EH (cell line): ENCODE measurements at regions not wholly inside any gene's neighbourhood (a gene's known extent, or its start where the extent isn't known, plus 50 kb on each side); places are given as distances from the start of the nearest gene placed in this dataset.

ENCODE experiments used
- DNase-seq: peaks from one replicate; pipeline ENCODE4 v3.0.0-alpha.2; 2015; ENCODE audit warnings: low read depth

DNA sequence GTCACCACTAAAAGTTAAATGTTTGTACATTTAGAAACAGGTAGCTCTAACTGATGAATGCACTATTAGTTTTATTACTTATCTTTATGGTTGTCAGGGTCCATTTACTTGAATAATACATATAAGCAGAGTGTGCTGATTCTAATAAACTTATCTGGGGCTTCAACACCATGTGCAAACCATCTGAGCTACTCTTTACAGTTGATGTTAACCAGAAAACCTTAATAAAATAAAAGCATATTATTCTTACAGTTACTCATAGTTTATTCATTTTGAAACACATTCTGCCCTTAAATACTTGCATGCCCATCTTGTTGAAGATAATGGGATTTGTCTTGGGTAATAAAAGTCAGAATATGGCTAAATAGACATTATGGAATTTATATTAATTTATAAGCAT, 1042.2 kb downstream of the EPHA7 start:
- no peak for DNase-seq

DNA sequence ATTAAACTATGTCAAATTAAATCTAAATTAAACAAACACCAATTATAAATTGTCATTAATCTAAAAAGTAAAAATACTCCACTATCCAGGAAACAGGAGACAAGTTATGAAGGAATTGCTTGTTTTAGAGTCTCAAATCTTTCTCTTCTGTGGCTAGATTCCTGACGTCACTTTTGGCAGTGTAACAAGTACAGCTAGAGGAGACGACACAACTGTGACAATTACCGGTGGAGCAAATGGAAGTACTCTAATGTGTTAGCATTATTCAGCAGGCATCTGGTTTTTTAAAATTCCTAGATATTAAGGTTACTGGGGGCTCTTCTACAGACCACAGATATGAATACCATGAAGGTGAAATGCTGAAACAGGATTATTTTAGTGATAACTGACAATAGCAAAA, 1042.7 kb downstream of the EPHA7 start:
- DNase-seq = no peak

DNA sequence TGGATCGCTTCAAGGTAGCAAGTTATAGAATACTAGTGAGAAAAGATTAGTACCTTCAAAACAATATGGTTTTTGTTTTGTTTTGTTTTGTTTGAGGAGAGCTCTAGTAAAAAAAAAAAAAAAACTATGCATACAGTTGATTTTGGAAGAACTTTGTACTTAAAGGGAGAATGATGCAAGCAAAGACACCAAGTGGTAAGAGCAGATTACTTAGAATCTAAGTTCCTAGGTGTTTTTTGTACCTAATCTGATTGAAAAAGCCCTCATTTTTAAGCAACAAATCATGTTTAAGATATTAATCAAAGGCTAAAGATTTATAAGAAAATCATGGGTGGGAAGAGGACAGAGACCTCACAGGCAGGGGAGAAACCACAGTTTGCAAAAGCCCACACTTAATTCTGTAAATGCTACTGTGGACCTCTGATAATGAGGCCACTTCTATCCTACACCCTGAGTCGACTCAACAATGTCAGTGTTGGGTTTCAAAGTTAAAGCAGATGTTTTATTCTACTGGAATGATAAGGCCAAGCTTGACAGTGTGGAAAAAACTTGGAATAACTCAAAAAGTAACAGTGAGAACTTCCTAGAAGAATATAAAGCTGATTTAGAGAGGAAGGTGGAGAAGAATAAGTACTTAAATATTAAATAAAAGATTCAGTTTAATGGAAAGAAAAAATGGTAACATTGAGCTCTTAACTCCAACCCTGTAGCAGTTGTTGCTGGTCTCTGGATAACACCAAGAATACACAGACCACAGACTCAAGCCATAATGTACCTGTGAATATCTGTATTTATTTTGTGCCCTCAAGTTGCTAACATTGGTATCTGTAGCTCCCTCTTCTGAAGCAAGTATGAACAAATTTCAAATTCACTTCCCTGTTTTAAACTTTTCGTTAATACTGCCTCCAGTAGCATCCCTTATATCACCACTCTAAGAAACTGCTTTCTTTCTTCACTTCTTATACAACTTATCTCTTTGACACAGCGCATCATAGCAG, 1047.8 kb downstream of the EPHA7 start:
- DNase-seq = no peak

DNA sequence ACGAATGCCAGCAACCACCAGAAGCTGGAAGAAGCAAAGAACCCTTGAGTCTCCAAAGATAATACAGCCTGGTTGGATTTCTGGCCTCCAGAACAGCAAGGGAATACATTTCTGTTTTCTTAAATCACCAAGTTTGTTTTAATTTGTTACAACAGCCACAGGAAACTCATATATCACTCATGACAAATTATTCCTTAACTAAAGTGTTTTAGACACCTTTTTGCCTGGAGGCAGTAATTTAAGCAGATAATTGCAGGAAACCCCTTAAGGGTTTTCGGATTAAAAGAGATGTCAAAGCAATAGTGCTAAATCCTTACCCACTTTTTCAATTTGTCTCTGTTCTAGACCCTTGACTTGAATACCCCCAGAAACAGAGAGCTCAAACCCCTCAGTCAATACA, 1050.0 kb downstream of the EPHA7 start:
- no peak for DNase-seq

DNA sequence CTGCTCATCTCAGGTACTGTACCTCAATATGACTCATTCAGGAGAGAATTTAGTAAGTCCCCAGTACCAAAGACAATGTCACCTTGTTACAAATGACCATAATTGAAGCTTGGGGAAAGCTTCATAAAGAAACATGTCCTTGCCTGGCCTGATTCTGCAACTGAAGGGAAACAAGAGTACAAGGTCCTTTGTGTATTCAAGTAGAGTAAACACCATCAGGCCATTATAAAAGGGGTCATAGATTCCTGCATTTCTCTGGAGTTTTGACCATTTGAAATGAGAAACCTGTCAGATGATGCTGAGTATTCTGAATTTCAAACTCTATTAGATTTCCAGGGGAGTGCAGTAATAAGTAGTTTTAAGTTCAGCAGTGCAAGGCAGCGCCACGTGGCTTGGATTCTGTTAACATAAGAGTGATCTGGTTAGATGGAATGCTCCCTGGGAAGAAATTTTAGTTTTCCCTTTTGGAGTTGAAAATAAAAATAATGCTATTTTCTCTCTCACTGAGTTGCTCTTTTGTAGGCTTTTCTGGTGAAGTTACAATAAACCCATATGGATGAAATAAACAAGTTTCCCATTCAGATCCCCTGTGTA, 1054.3 kb downstream of the EPHA7 start:
- no peak for DNase-seq

DNA sequence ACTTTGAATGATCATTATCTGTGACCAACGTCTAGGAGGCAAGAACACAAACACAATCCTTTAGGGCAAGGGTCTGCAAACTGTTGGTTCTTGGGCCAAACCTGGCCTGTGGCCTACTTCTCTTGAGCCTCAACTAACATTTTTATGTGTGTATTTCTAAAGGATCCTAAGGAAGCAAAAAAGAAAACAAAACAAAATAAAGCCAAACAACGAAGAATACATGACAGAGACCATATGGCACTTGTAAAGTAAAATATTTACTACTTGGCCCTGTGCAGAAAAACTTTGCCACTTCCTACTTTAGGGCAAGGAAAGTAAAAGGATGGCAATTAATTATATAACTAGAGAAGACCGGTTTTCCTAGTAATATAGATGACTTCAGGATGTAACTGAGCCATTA, 1056.2 kb downstream of the EPHA7 start:
- DNase-seq = no peak

DNA sequence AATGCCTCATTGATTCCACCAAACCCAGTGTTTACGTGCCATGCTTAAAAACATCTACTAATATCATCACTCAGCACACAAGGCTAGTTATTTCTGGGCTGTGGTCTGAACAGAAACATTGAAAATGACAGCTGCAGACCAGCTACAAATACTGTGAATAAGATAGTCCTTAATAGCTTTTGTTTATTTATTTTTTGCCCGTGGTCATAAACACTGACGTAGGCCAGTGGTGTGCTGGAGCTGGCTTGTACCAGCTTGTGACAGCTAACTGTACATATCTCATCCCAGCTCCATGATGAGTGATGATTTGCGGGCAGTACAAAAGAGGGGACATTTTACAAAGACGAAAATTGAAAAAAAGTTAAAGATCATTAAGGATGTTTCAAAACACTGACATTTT, 1057.0 kb downstream of the EPHA7 start:
- no peak for DNase-seq

DNA sequence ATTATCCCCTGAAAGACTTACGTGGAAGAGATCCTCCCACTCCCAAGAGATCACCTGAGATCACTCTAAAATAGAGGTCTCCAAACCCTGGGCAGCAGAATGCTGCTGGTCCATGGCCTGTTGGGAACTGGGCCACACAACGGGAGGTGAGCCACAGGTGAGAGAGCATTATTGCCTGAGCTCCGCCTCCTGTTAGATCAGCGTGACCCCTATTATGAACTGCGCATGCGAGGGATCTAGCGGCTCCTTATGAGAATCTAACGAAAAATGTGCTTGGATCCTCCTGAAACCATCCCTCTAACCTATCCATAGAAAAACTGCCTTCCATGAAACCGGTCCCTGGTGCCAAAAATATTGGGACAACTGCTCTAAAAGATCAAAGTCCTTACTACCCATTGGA, 1057.4 kb downstream of the EPHA7 start:
- DNase-seq = no peak

DNA sequence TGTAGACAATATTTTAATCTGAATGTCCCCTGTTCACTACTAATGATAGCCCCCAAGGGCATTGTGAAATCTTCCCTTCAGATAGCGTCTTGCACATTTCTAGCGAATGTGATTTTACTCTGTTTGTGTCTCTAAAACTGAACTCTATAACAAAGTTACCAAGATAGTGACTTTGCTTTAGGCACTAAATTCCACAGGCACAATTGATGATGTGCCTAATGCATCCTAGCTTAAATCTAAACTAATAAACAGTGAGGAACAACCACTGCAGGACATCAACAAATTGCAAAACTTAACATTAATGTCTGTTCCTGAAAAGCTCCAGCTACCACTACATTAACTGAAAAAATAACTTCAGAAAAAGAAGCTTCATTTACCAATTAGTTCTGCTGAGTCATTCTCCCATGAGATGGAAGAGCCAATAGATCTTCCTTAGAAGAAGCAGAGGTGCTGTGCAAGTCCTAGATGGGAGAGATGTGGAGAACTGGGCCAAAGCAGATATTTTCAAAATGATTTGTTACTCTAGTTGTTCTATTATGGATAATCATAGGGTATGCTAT, 1065.0 kb downstream of the EPHA7 start:
- no peak for DNase-seq

DNA sequence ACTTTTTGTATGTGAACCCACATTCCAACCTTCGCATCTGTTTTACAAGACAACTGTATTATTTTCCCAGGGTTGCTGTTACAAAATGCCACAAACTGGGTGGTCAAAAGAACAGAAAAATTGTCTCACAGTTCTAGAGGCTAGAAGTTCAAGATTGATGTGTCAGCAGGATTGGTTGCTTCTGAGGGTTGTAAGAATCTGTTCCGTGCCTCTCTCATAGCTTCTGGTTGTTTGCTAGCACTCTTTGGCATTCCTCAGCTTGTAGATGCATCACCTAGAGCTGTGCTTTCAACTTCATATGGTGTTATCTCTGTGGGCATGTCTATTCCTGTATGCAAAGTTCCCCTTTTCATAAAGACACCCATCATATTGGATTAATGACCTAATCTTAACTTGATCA, 1067.2 kb downstream of the EPHA7 start:
- DNase-seq = no peak

DNA sequence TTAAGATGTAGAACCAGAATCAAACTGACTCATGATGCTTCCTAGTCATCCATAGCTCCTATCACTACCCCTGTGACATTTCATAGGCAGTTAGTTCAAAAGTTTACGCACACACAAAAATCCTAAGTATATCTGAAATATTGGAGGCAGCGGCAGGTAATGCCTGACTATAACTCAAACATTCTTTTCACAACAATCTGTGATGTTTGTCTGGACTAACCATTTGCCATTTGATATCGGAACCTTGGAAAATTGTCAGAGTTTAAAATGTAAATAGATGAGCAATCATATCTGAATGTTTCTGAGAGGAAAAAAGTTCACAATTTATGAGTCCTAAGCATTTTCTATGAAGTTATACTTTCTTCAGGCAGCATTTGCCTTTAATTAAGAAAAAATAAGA, 1078.2 kb downstream of the EPHA7 start:
- no peak for DNase-seq

DNA sequence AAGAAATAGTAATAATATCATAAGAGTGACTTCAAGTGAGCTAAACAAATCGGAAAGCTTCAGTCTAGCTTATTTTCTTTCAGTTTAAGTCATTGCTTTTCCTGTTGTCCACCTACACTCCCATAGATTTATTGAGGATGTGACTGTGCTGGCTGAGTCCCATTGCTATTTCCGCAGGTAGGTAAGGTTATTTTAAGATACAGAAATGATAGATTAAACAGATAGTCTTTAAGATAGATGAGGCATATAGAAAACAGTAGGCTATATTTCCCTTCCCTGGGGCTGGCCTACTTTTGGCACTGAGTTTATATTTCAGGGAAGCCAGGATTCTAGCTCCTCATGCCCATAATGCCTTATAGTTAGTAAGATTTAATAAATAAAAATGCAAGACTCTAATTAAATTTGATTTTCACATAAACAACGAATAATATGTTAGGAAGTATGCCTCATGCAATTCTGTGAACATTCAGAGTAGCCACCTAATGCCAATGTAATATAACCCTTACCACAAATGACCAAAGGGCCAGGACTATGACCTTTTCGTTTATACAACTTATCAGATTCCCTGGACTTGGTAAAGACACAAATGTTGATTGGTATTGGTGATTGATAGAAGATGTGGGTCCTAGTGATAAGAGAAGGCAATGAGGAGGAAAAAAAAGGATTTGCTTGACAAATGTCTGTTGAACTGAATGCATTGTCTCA, 1079.3 kb downstream of the EPHA7 start:
- DNase-seq = no peak

DNA sequence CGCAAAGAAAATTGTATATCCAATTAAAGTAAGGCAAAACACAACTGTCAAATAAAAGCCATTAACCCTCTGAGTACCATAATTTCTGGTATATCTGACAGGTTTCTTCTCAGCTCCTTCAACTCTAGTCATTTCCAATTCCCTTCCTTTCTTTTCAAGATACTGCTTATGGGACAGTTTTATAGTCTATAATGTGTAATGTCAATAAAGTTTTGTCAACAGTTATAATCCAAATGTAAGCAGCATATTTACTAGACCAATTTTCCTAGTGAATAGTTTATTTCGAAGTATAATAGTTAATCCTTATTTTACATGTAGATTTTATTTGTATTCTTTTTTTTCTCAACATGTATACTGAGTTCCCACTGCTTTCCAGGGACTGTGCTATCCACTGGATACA, 1081.8 kb downstream of the EPHA7 start:
- no peak for DNase-seq

DNA sequence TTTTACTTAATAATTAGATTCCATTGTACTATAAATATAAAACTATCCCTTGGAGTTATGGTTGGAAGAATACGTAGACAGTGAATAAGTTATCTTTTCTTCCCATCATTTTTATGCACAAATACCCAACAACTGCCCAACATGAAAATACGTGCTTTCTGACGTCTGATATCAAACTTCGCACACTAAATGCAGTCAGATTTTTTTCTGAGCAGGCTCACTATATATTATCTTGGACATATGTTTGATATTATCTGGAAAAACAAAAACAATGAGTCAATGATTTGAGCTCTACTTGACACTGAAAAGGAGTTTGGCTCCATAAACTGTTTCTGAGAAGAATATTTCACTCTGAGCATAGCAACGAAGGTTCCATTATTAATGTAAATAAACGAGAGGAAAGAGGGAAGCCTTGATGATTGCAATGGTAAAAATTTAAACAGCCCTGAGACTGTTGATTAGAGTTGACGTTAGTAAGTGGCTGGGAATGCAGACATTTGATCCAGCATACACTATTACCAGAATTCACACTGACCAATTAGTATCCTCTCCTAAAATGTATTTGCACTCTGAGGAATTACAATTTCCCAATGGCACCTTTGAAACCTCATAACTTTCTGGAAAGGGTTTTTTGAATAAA, 1090.0 kb downstream of the EPHA7 start:
- DNase-seq = no peak

DNA sequence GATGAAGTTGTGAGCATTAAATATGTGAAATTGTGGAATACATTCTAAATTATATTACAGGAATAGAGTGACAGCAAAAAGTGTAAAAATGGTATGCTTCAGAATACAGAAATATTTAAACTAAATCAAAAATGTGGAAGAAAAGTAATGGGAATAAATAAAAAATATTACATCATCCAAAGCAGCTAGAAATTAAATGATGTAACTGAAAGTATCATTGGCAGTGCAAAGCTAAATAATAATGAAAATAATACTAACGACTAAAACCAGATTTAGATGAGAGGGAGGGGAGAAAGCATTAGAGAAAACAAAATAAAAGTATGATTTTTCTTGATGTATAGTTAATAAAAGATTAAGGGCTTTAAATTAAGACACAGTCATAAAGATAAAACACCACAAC, 1104.0 kb downstream of the EPHA7 start:
- no peak for DNase-seq

DNA sequence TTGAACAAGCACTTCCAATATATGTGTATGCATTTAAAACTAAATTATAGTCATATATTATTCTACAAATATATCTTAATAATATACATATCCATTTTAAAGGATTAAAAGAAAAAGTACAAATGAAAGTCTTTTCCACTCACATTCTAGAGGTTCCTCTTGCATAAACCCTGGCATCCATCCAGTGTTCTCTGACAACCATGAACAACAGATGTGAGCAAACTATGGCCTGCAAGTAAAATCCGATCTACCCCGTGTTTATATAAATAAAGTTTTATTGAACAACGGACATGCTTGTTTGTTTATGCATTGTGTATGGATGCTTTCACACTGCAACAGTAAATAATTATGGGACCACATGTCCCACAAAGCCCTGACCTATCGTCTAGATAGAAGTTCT, 1122.3 kb downstream of the EPHA7 start:
- DNase-seq = no peak

DNA sequence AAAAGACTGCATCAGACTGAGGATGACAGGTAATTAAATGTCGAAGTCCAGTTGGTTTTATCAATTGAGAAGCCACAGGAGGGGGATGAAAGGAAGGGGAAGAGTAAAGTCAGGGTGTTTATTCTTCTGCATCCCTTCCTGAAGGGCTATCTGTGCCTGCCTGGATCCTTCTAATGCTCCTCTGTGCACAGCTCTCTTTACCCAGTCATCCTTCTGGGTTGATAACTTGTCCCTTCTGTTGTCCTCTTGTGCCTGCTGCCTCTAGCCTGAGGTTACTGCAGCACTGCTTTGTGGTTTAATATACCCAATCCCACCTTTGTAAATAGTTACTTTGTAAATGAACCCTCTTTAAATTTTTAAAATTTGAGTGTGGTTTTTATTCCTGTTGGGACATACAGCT, 1127.3 kb downstream of the EPHA7 start:
- no peak for DNase-seq

DNA sequence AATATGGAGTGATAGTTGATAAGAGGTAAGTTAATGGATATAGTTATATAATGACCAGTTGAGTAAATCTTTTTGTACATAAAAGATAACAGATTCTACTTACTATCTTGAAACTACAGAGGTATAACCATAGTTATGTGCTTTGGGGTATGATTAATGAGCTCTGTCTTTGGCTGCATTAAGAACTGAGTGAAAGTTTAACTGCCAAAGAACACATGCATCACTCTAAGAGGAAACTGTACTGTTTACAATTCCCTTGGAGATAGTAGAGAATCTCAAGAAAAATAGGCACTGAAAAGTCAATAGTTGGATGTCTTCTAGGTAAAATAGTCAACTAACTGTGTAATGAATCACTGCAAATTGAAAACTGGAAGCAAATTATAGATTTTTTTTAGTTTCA, 1129.5 kb downstream of the EPHA7 start:
- DNase-seq = no peak

DNA sequence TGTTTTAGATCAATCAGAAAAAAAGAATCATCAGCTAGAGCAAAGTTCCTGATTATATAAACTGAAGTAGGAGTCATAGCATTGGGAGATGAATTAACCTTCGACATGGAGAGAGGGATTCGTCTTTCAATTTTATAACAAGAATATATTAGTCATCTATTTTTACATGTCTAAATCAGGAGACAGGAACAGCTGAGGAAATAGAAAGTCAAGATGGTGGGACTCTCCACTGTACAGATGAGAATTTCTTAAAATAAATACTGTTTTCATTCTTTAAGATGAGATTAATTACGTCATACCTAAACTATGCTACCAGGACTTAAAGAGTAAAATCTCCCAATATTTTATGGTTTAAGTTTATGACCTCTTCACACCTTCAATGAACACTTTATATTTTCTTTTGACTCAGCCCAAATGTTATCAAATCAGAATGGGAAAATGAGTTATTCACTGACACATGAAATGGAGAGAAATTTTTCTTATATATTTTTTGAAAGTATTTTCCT, 1137.7 kb downstream of the EPHA7 start:
- DNase-seq = no peak

DNA sequence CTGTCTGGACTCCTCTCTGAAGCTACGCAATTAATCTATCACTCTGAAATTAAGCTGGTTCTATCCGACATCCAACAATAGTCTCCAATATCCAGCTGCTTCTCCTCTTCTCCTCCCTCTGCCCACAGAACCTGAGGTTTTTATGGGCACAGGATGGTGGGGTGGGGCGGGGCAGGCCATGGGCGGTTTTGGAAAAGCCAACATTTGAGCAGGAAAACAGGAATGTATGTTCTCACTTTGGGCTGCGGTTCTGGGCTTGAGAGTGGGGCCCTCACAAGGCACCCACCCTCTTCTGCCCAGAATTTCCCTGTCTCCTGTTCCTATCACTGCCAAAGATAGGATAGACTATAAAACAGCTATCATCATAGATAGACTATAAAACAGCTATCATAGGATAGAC, 1144.2 kb downstream of the EPHA7 start:
- DNase-seq = no peak

DNA sequence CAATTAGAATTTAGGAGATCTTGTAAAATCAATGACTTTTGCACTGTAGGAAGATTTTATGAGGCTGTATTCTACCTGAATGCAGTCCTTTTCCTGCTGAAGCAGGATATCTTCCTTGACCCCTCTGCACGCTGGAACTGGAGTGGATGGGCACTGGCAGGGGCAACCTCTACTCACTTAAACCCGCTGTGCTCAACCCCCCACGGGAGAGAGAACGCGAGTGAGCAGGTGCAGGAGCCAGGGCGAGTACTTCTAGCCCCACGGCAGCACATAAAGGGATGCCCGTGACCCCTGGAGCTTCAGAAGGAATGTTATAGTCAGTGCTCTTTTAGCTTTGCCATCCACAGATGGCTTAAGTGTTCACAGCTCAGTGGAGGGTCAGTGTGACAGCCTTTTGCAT, 1144.8 kb downstream of the EPHA7 start:
- no peak for DNase-seq

DNA sequence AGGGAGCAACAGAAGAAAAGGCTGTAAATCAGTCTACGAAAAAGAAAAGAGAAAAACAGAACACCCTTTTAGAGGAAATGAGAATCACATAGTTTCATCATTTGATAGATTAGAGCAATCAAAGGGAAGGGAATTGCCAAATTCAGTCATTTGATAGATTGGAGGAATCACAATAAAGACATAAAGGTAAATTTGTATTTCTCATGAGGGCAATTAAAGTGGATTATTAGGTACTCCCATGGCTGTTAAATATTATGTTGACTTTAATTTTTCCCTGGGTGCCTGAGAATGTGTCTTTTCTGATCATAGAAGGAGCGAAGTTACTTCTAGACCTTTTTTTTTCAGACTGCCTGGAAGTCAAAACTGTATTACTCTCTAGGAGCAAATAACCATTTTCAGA, 1145.7 kb downstream of the EPHA7 start:
- DNase-seq = no peak
